Osteoblast (primary cell): ENCODE measurements at regions not wholly inside any gene's neighbourhood (a gene's known extent, or its start where the extent isn't known, plus 50 kb on each side); places are given as distances from the start of the nearest gene placed in this dataset.

ENCODE experiments used
- DNase-seq: peaks from one replicate; pipeline ENCODE4 v3.0.0; 2011; ENCODE audit warnings: low spot score, mixed read lengths; ENCODE audit not compliant: insufficient read length; ENCODE audit errors: missing footprints
- H2AFZ ChIP-seq: 2 replicates; pipeline ENCODE4 v1.6.0; 2011; ENCODE audit warnings: mild to moderate bottlenecking, low read length
- H3K27ac ChIP-seq: 2 replicates; pipeline ENCODE4 v1.5.1; 2011; ENCODE audit warnings: mild to moderate bottlenecking, low read depth, low read length, moderate library complexity
- H3K27me3 ChIP-seq: 2 replicates; pipeline ENCODE4 v1.6.0; 2012; ENCODE audit warnings: mild to moderate bottlenecking, control low read depth, inconsistent platforms, low read length, moderate library complexity; ENCODE audit not compliant: insufficient read depth
- H3K36me3 ChIP-seq: 2 replicates; pipeline ENCODE4 v1.5.1; 2011; ENCODE audit warnings: mild to moderate bottlenecking, low read length, control low read depth, moderate library complexity; ENCODE audit not compliant: insufficient read depth
- H3K4me1 ChIP-seq: 2 replicates; pipeline ENCODE4 v1.5.1; 2011; ENCODE audit warnings: mild to moderate bottlenecking, low read length, control low read depth, moderate library complexity; ENCODE audit not compliant: insufficient read depth
- H3K4me2 ChIP-seq: 2 replicates; pipeline ENCODE4 v1.6.0; 2011; ENCODE audit warnings: mild to moderate bottlenecking, low read length; ENCODE audit not compliant: insufficient read depth
- H3K4me3 ChIP-seq: fragments of 200-600 bp; sonication (generic); 3 replicates; pipeline ENCODE4 v1.5.1; 2012; ENCODE audit warnings: mild to moderate bottlenecking, low read length, inconsistent platforms; ENCODE audit not compliant: insufficient read depth
- H3K79me2 ChIP-seq: 2 replicates; pipeline ENCODE4 v1.6.0; 2012; ENCODE audit warnings: mild to moderate bottlenecking, low read length, control low read depth, inconsistent platforms; ENCODE audit not compliant: insufficient read depth
- H3K9me3 ChIP-seq: 2 replicates; pipeline ENCODE4 v1.5.1; 2011; ENCODE audit warnings: low read depth, low read length, control low read depth
- H4K20me1 ChIP-seq: 2 replicates; pipeline ENCODE4 v1.6.0; 2012; ENCODE audit warnings: mild to moderate bottlenecking, low read length, control low read depth; ENCODE audit not compliant: insufficient read depth
- TF ChIP-seq, protein P1 (sequence below): IDR thresholded peaks from 2 replicates; pipeline ENCODE4 v1.5.1; 2011; ENCODE audit warnings: mild to moderate bottlenecking, low read depth, low read length, moderate library complexity; ENCODE audit errors: extremely low read depth

DNA sequence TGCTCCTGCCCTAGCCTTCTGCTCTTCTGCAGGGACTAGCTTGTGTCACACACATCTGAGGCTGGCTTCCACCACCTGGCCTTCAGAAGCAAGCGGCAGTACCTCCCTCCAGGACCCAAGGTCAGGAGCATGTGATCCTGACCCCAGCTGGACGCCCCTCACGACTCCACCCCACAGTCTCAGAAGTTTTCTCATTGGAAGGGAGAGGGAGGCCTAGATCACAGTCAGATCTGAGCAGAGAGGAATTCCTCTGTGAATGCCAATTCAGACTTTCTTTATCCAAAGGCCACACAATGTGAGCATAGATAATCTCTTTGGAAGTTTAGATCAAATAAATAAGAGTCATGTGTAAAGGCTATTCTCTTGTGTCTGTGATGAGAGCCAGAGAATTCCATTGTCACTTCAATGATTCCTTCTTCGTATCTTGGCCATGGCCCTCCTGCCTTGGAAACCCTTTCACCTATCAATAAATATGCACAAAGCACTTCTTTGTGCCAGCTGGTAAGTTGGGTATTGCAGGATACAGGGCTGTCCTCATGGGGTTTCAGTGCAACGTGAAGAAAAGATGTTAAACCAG lies 142.9 kb downstream of the SNX19 start:
- DNase-seq = no peak
- Histone ChIP-seq H3K79me2 (no peaks in the 10 kb centered on the region), H3K9me3 (no peaks in the 10 kb centered on the region), H3K27ac (peak overlapping the region; percentile 67), H3K27me3 (peaks cover 3% of the 10 kb centered on the region), H3K4me1 (peaks cover 43% of the 10 kb centered on the region), H3K4me2 (no peak overlapping the region), H4K20me1 (no peaks in the 10 kb centered on the region), H3K4me3 (no peak overlapping the region), H3K36me3 (no peaks in the 10 kb centered on the region), H2AFZ (no peak overlapping the region)
- TF ChIP-seq, protein P1, sequence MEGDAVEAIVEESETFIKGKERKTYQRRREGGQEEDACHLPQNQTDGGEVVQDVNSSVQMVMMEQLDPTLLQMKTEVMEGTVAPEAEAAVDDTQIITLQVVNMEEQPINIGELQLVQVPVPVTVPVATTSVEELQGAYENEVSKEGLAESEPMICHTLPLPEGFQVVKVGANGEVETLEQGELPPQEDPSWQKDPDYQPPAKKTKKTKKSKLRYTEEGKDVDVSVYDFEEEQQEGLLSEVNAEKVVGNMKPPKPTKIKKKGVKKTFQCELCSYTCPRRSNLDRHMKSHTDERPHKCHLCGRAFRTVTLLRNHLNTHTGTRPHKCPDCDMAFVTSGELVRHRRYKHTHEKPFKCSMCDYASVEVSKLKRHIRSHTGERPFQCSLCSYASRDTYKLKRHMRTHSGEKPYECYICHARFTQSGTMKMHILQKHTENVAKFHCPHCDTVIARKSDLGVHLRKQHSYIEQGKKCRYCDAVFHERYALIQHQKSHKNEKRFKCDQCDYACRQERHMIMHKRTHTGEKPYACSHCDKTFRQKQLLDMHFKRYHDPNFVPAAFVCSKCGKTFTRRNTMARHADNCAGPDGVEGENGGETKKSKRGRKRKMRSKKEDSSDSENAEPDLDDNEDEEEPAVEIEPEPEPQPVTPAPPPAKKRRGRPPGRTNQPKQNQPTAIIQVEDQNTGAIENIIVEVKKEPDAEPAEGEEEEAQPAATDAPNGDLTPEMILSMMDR = no peak

DNA sequence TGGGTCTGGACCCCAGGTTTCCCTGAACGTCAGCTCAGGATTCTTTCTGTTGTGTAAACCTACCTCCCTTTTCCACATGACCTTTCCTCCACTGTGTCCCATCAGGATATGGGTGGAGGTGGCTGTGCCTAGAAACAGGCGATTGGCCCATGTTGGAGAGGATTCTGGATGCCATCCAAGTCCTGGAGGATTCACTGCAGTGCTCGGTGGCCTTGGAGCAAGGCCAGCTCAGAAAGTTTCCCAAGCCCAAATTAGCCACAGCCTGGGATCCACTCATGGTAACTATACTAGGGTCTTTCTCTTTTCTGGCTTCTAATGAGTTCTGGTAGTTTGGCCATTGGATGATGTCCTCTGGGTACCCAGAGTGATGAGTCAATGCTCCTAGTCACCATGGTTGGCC lies 141.6 kb downstream of the SNX19 start:
- Histone ChIP-seq H3K36me3 (no peaks in the 10 kb centered on the region), H3K9me3 (no peaks in the 10 kb centered on the region), H4K20me1 (no peaks in the 10 kb centered on the region), H3K27me3 (peaks cover 3% of the 10 kb centered on the region), H3K4me2 (no peak overlapping the region), H3K4me1 (peaks cover 43% of the 10 kb centered on the region), H3K27ac (no peak overlapping the region), H3K4me3 (no peak overlapping the region), H3K79me2 (no peaks in the 10 kb centered on the region), H2AFZ (no peak overlapping the region)
- TF ChIP-seq, protein P1 = no peak
- DNase-seq = no peak

DNA sequence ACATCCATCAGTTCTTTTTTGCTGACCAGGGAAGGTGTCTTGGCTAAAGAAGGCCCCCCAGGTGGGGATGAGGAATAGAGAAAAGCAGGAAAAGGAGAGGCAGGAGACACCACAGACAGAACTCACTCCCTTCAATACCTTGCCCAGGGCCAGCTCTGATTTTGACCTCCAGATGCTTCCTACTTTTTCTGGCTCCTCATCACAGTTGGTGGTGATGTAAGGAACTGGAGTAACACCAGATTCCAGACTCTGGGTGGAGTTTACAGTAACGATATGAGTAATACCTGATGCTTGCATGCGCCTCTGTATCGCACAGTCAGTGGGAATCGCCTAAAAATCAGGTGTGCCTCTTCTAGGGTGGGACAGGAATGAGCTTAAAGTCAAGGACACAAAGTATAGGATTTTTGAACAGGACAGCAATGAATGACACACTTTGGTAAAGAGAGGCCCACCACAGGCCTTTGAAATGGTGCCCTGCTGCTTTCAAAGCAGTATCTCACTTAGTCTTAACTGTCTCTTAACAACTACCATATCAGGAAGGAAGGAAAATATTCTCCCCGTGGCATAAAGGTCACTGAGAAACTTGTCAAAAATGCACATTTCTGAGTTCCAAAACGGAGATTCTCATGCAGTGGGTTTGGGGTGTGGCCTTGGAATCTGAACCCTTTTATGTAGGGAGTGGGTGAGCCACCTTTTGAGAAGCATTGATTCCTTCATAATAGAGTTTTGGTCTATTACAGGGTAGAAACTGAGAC lies 140.8 kb downstream of the SNX19 start:
- DNase-seq = peak; percentile 80
- H3K27ac ChIP-seq = peak overlapping the region; percentile 34

DNA sequence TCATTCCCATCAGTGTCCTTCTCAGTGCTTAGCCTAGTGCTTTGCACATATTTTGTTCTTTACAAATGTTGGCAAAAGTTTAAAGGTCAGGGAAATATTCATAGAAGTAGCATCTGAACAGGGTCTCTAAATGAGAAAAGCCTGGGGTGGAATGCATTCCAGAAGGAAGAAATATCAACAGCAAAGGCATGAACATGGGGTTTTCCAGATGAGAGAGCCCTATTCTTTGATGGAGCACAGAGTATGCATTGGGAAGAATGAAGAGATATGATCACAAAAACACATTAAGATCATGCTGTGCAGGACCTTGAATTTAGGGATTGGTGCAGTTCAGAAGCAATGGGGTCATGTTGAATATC lies 140.2 kb downstream of the SNX19 start:
- H3K4me1 ChIP-seq = peaks cover 30% of the 10 kb centered on the region
- no peaks in the 10 kb centered on the region for H3K9me3 ChIP-seq
- H2AFZ ChIP-seq = no peak overlapping the region
- no peaks in the 10 kb centered on the region for H3K36me3 ChIP-seq
- H3K27me3 ChIP-seq = peaks cover 3% of the 10 kb centered on the region
- H3K27ac ChIP-seq = peak overlapping the region; percentile 34
- H4K20me1 ChIP-seq = no peaks in the 10 kb centered on the region
- TF ChIP-seq, protein P1 = no peak
- H3K4me2 ChIP-seq = no peak overlapping the region
- no peak overlapping the region for H3K4me3 ChIP-seq
- H3K79me2 ChIP-seq = no peaks in the 10 kb centered on the region
- no peak for DNase-seq

More for the DNA sequence above, 140.8 kb downstream of the SNX19 start:
- Histone ChIP-seq H3K79me2 (no peaks in the 10 kb centered on the region), H3K4me2 (no peak overlapping the region), H2AFZ (no peak overlapping the region), H3K9me3 (no peaks in the 10 kb centered on the region), H3K4me3 (no peak overlapping the region), H3K27me3 (peaks cover 3% of the 10 kb centered on the region), H3K4me1 (peaks cover 36% of the 10 kb centered on the region), H4K20me1 (no peaks in the 10 kb centered on the region), H3K36me3 (no peaks in the 10 kb centered on the region)
- TF ChIP-seq, protein P1 = no peak
